Tongue (tissue), 1 donor: ENCODE measurements at regions not wholly inside any gene's neighbourhood (a gene's known extent, or its start where the extent isn't known, plus 50 kb on each side); places are given as distances from the start of the nearest gene placed in this dataset.

Source experiments
- DNase-seq: peaks from one replicate; pipeline ENCODE4 v3.0.0-alpha.2; 2015

DNA sequence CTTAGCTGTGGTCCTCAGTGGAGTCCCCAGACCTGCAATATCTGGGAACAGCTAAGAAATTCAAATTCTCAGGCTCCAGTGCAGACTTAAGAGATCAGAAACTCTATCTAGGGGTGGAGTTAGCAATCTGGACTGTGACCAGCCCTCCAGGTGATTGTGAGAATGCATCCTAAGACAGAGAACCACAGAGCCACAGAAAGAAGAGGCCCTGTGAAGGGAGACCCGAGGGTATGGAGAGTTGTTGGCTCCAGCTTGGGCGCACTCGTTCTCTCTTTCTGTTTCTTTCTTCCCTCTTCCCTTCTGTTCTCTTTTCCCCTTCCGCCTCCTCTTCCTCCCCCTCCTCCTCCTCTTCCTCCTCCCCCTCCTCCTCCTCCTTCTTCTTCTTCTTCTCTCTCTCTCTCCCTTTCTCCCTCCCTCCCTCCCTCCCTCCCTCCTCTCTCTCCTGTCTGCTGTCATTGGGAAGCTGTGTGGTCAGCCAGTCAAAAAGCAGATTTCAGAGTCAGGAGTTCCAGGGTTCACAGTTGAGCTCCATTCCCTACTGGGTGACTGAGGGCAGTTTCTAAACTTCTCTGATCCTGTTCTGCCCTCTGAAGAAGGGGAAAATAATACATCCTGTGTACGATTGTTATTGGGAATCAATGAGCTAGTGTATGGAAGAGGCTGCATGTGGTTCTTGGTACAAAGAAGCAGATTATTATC lies 62.1 kb upstream of the STEAP1B start:
- no peak for DNase-seq

- peak; percentile 95 for DNase-seq
Observed at GRCh38 chr7:22561321-22561811, 61.4 kb upstream of the STEAP1B start.

DNA sequence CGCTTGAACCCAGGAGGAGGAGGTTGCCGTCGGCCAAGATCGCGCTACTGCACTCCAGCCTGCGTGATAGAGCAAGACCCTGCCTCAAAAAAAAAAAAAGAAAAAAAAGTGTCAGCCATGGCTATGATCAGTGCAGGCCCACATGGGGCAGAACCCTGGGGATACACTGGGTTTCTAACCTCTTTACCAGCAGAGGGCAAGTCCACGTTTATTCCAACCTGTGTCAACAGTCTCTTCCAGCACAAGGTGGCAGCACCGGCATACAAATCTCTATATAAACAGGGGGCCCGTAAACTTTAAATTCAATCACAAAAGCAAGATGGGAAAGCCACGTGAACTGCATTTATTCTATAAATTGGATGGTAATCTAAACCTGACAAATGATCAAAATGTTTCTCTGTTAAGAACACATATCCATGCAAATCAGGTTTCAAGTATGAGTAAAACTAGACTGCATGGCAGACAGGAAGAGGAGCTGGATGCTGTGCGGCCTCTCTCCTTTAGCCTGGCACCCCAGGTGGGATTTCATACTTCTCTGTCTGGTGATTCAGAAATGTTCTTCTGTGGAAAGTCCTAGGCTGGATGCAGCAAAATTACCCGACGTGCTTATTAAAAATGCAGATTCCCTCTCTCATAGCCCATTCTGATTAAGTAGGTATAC lies 60.0 kb upstream of the STEAP1B start:
- DNase-seq = peak; percentile 92

- DNase-seq = no peak
Observed at GRCh38 chr7:22557167-22557566, 57.2 kb upstream of the STEAP1B start.

- DNase-seq = no peak
Observed at GRCh38 chr7:22555476-22555875, 55.5 kb upstream of the STEAP1B start.

- DNase-seq = no peak
Observed at GRCh38 chr7:22554184-22554583, 54.2 kb upstream of the STEAP1B start.

DNA sequence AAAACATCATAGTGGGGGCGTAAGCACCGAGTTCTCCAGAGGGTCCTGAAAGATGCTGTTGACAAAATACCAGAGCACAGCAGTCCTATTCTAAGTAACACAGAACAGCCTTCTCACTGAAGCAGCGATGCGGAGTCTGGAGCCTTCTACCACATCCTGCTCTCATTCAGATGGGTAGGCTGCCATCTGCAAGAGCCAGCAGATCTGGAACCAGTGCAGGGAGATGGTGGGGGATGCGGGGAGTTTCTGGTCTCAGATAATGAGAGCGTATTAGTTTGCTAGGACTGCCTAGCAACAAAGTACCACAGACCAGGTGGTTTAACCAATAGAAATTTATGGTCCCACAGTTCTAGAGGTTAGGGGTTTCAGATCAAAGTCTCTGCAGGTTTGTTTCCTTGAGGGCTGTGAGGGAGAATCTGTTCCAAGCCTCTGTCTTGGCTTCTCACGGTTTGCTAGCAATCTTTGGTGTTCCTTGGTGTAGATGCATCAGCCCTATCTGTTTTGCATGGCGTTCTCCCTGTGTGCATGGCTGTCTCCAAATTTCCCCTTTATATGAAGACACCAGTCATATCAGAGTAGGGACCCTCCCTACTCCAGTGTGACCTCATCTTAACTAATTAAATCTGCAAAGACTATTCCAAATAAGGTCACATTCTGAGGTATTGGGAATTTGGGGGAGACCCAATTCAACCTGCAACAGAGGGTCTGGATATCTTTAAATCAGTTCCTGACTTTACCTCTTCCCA lies 52.0 kb upstream of the STEAP1B start:
- DNase-seq = no peak

GRCh38 chr7:22550514-22551030 lies 50.6 kb upstream of the STEAP1B start:
- DNase-seq = no peak

DNA sequence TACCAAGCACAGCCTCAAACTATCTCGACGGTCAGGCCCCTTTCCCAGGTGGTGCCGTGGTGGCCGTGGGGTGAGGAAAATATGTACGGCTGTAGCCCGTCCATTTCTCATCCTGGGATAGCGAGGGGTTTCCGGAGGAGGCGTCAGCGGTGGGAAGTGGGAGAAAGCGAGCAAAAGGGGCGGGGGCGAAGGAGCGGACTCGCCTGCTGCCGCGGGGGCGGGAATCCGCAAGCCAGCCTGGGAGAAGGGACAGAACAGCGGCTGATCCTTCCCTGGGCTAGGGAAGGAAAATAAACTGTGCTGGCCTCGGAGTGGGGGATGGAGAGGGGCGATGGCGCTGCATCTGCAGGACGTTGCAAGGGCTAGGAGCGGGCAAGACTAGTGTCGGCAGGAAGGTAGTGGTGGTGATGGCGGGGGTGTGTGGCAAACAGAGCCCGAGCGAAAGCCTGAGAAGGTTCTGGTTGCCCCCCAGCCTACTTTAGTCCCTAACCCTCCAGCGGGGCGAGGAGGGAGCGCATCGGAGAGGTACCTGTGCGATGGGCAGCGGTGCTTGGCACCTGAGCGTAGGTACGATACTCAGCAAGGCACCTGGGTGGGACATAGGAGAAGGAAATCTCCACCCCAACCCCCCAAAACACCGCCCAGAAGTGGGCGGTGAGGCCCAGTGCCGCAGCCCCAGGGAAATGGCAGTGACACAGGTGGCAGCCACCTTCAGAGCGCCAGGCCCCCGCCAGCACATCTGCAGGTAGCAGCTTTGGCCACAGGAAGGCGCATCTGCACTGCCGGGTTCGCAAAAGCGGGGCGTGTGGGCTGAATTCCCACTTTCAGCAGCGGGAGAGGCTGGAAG lies 49.9 kb upstream of the STEAP1B start:
- DNase-seq = peak; percentile 57
